H9 (cell line): ENCODE measurements at regions not wholly inside any gene's neighbourhood (a gene's known extent, or its start where the extent isn't known, plus 50 kb on each side); places are given as distances from the start of the nearest gene placed in this dataset.

ENCODE experiments used
- DNase-seq: peaks from one replicate; pipeline ENCODE4 v3.0.0-alpha.2; 2017
- H2AFZ ChIP-seq: one replicate; pipeline ENCODE4 v1.6.1; 2013; ENCODE audit warnings: mild to moderate bottlenecking, low read length, control low read depth, moderate library complexity
- H2AK5ac ChIP-seq: 2 replicates; pipeline ENCODE4 v1.6.1; 2013; ENCODE audit warnings: low read length, control low read depth, mixed read lengths; ENCODE audit not compliant: insufficient read length
- H2BK120ac ChIP-seq: one replicate; pipeline ENCODE4 v1.6.1; 2013; ENCODE audit warnings: low read depth, mild to moderate bottlenecking, low read length, control low read depth, inconsistent platforms; ENCODE audit not compliant: poor library complexity, severe bottlenecking
- H2BK12ac ChIP-seq: 2 replicates; pipeline ENCODE4 v1.6.1; 2013; ENCODE audit warnings: low read length, control low read depth, mixed read lengths, low read depth; ENCODE audit not compliant: insufficient read length
- H2BK15ac ChIP-seq: 2 replicates; pipeline ENCODE4 v1.6.1; 2013; ENCODE audit warnings: low read depth, low read length, control low read depth
- H2BK20ac ChIP-seq: one replicate; pipeline ENCODE4 v1.6.1; 2013; ENCODE audit warnings: low read depth, mild to moderate bottlenecking, low read length, control low read depth, inconsistent platforms; ENCODE audit not compliant: poor library complexity, severe bottlenecking
- H2BK5ac ChIP-seq: 2 replicates; pipeline ENCODE4 v1.6.1; 2013; ENCODE audit warnings: low read length, control low read depth, mixed read lengths; ENCODE audit not compliant: insufficient read length
- H3K14ac ChIP-seq: 2 replicates; pipeline ENCODE4 v1.6.1; 2013; ENCODE audit warnings: low read length, control low read depth; ENCODE audit not compliant: insufficient read depth
- H3K18ac ChIP-seq: 2 replicates; pipeline ENCODE4 v1.6.1; 2013; ENCODE audit warnings: low read depth, mild to moderate bottlenecking, mixed read lengths, low read length, control low read depth; ENCODE audit not compliant: insufficient read length
- H3K23ac ChIP-seq: 2 replicates; pipeline ENCODE4 v1.6.1; 2013; ENCODE audit warnings: low read length, control low read depth, mixed read lengths, low read depth; ENCODE audit not compliant: insufficient read length
- H3K23me2 ChIP-seq: 2 replicates; pipeline ENCODE4 v1.6.1; 2013; ENCODE audit warnings: low read depth, mild to moderate bottlenecking, mixed read lengths, low read length, control low read depth; ENCODE audit not compliant: insufficient read length, poor library complexity, severe bottlenecking
- H3K27ac ChIP-seq: 2 replicates; pipeline ENCODE4 v1.5.1; 2013; ENCODE audit warnings: low read length, control low read depth, mixed read lengths, low read depth; ENCODE audit not compliant: insufficient read length
- H3K27me3 ChIP-seq: 2 replicates; pipeline ENCODE4 v1.6.1; 2013; ENCODE audit warnings: low read length, control low read depth, inconsistent platforms; ENCODE audit not compliant: insufficient read depth
- H3K4ac ChIP-seq: 2 replicates; pipeline ENCODE4 v1.6.1; 2013; ENCODE audit warnings: low read depth, mild to moderate bottlenecking, control low read depth, inconsistent platforms, low read length, moderate library complexity
- H3K4me1 ChIP-seq: 2 replicates; pipeline ENCODE4 v1.6.1; 2013; ENCODE audit warnings: low read length, control low read depth, inconsistent platforms; ENCODE audit not compliant: insufficient read depth
- H3K4me2 ChIP-seq: 2 replicates; pipeline ENCODE4 v1.6.1; 2013; ENCODE audit warnings: low read length, control low read depth, mixed read lengths; ENCODE audit not compliant: insufficient read length, insufficient read depth
- H3K56ac ChIP-seq: 2 replicates; pipeline ENCODE4 v1.6.1; 2013; ENCODE audit warnings: low read depth, mild to moderate bottlenecking, mixed read lengths, low read length, control low read depth; ENCODE audit not compliant: insufficient read length
- H3K79me1 ChIP-seq: 2 replicates; pipeline ENCODE4 v1.6.1; 2013; ENCODE audit warnings: low read depth, mild to moderate bottlenecking, moderate library complexity, low read length, control low read depth, inconsistent platforms; ENCODE audit not compliant: insufficient read depth, poor library complexity, severe bottlenecking
- H3K79me2 ChIP-seq: 2 replicates; pipeline ENCODE4 v1.6.1; 2013; ENCODE audit warnings: low read length, control low read depth, inconsistent platforms; ENCODE audit not compliant: insufficient read depth
- H3K9ac ChIP-seq: 2 replicates; pipeline ENCODE4 v1.6.1; 2013; ENCODE audit warnings: low read length, control low read depth, mixed read lengths; ENCODE audit not compliant: insufficient read length; ENCODE audit errors: extremely low read depth
- H3K9me3 ChIP-seq: one replicate; pipeline ENCODE4 v1.6.1; 2013; ENCODE audit warnings: low read depth, low read length, inconsistent platforms; ENCODE audit not compliant: control insufficient read depth
- H3T11ph ChIP-seq: one replicate; pipeline ENCODE4 v1.6.1; 2013; ENCODE audit warnings: mild to moderate bottlenecking, low read length, control low read depth, inconsistent platforms
- H4K20me1 ChIP-seq: one replicate; pipeline ENCODE4 v1.6.1; 2013; ENCODE audit not compliant: control insufficient read depth, insufficient read length, insufficient read depth
- H4K5ac ChIP-seq: 2 replicates; pipeline ENCODE4 v1.6.1; 2013; ENCODE audit warnings: low read depth, mild to moderate bottlenecking, mixed read lengths, low read length, control low read depth; ENCODE audit not compliant: insufficient read length
- H4K8ac ChIP-seq: replicated peaks from 2 replicates; pipeline ENCODE4 v1.6.1; 2013; ENCODE audit warnings: low read length, control low read depth, mixed read lengths, low read depth; ENCODE audit not compliant: insufficient read length
- H4K91ac ChIP-seq: 2 replicates; pipeline ENCODE4 v1.6.1; 2013; ENCODE audit warnings: low read depth, mild to moderate bottlenecking, moderate library complexity, mixed read lengths, low read length, control low read depth; ENCODE audit not compliant: insufficient read length
- H3K27ac Mint-ChIP-seq, 3 experiments: 2 replicates in 2 of 3; 3 replicates in 1 of 3; pipeline ENCODE4 v1.8.0; 2020 to 2021; ENCODE audit warnings: mixed read lengths in 3 of 3, mild to moderate bottlenecking in 1 of 3, moderate library complexity in 1 of 3
- H3K27me3 Mint-ChIP-seq: 2 replicates; pipeline ENCODE4 v1.8.0; 2021; ENCODE audit warnings: low read depth, mild to moderate bottlenecking, moderate library complexity, mixed read lengths
- H3K36me3 Mint-ChIP-seq, 3 experiments: 2 replicates in 2 of 3; 3 replicates in 1 of 3; pipeline ENCODE4 v1.8.0; 2020 to 2021; ENCODE audit warnings: low read depth in 3 of 3, mixed read lengths in 3 of 3; ENCODE audit not compliant: insufficient read depth in 1 of 3
- H3K4me1 Mint-ChIP-seq, 2 experiments: 2 replicates each; pipeline ENCODE4 v1.8.0; 2020; ENCODE audit warnings: mixed read lengths in 2 of 2
- H3K4me3 Mint-ChIP-seq, 2 experiments: 2 replicates in 1 of 2; 3 replicates in 1 of 2; pipeline ENCODE4 v1.8.0; 2020 to 2021; ENCODE audit warnings: mild to moderate bottlenecking in 2 of 2, mixed read lengths in 2 of 2, moderate library complexity in 1 of 2
- H3K9me3 Mint-ChIP-seq, 2 experiments: 2 replicates in 1 of 2; 3 replicates in 1 of 2; pipeline ENCODE4 v1.8.0; 2020; ENCODE audit warnings: mild to moderate bottlenecking in 2 of 2, mixed read lengths in 2 of 2, moderate library complexity in 1 of 2
- WGBS: extraction: QIAGEN DNeasy Blood & Tissue Kit; methylation state at CpG from one replicate; pipeline ENCODE4 v1.1.7; 2013; ENCODE audit warnings: missing lambda C conversion rate, low lambda C conversion rate, mixed read lengths; ENCODE audit not compliant: insufficient read length; ENCODE audit errors: extremely low coverage; 5-methylcytosine and 5-hydroxymethylcytosine counted together
- TF ChIP-seq, protein P1 (sequence below): fragments of 200-600 bp; sonication (generic); conservative IDR thresholded peaks from 3 replicates; pipeline ENCODE4 v1.8.0; 2021; ENCODE audit warnings: antibody characterized with exemption, mild to moderate bottlenecking

DNA sequence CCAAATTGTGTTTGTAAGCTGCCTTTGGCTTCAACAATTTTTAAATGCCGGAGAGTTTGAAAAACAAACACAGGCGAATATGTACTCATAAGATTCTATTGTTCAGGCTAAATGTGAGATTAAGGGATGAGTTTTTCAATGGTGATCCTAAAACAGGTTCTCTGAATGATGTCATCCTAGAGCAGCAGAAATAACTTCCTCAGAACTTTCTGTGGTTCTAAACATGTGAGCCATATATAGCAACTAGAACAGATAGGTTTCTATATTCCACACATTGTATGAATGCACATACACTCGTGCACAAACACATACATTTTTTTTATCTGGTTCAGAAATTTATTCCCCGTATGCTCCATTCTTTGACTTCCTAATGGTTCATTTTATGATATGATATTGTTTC, 1352.2 kb downstream of the CDH8 start:
- no peak overlapping the region for H2BK120ac ChIP-seq
- H3K9ac ChIP-seq: no peak overlapping the region
- H2BK15ac ChIP-seq: no peak overlapping the region
- no peaks in the 10 kb centered on the region for H4K20me1 ChIP-seq
- no peak overlapping the region for H3K4me2 ChIP-seq
- Mint-ChIP-seq H3K4me3 (no peak overlapping the region), H3K4me1 (peaks cover 5 to 6% of the 10 kb centered on the region in 2 experiments), H3K36me3 (no peaks in the 10 kb centered on the region), H3K27ac (no peak overlapping the region), H3K9me3 (peaks cover 2 to 7% of the 10 kb centered on the region in 2 experiments; a peak in 3 of 5 replicates), H3K27me3 (no peaks in the 10 kb centered on the region)
- H3K79me1 ChIP-seq: no peaks in the 10 kb centered on the region
- no peaks in the 10 kb centered on the region for H3K79me2 ChIP-seq
- H4K5ac ChIP-seq: no peak overlapping the region
- H3K27me3 ChIP-seq: no peaks in the 10 kb centered on the region
- no peak overlapping the region for H2BK20ac ChIP-seq
- no peak overlapping the region for H3K56ac ChIP-seq
- no peak overlapping the region for H3K4ac ChIP-seq
- TF ChIP-seq, protein P1, sequence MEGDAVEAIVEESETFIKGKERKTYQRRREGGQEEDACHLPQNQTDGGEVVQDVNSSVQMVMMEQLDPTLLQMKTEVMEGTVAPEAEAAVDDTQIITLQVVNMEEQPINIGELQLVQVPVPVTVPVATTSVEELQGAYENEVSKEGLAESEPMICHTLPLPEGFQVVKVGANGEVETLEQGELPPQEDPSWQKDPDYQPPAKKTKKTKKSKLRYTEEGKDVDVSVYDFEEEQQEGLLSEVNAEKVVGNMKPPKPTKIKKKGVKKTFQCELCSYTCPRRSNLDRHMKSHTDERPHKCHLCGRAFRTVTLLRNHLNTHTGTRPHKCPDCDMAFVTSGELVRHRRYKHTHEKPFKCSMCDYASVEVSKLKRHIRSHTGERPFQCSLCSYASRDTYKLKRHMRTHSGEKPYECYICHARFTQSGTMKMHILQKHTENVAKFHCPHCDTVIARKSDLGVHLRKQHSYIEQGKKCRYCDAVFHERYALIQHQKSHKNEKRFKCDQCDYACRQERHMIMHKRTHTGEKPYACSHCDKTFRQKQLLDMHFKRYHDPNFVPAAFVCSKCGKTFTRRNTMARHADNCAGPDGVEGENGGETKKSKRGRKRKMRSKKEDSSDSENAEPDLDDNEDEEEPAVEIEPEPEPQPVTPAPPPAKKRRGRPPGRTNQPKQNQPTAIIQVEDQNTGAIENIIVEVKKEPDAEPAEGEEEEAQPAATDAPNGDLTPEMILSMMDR: no peak
- H2BK5ac ChIP-seq: no peak overlapping the region
- H3K4me1 ChIP-seq: no peaks in the 10 kb centered on the region
- no peak overlapping the region for H3K23ac ChIP-seq
- H3K27ac ChIP-seq: no peak overlapping the region
- H3K14ac ChIP-seq: no peak overlapping the region
- no peak overlapping the region for H4K91ac ChIP-seq
- H3K9me3 ChIP-seq: no peaks in the 10 kb centered on the region
- no peak overlapping the region for H3T11ph ChIP-seq
- no peak overlapping the region for H2AK5ac ChIP-seq
- H2AFZ ChIP-seq: no peak overlapping the region
- H3K23me2 ChIP-seq: no peaks in the 10 kb centered on the region
- no peak overlapping the region for H2BK12ac ChIP-seq
- no peak for DNase-seq
- WGBS: no CpG with 5 or more reads among the region's 4 CpGs
- no peak overlapping the region for H3K18ac ChIP-seq
- H4K8ac ChIP-seq: no peak overlapping the region
